Vagina (tissue), 2 donors: ENCODE measurements at regions not wholly inside any gene's neighbourhood (a gene's known extent, or its start where the extent isn't known, plus 50 kb on each side); places are given as distances from the start of the nearest gene placed in this dataset.

Experiments
- CTCF ChIP-seq, 3 experiments: fragments of 450-650 bp in 2 of 3; fragments of 200-600 bp in 1 of 3; sonication (generic) in 1 of 3; IDR thresholded peaks; one replicate each; pipeline ENCODE4 v1.5.1; 2017 to 2019; ENCODE audit warnings: antibody characterized with exemption in 3 of 3, mild to moderate bottlenecking in 2 of 3, moderate library complexity in 2 of 3
- POLR2A ChIP-seq, 2 donors: fragments of 450-650 bp; IDR thresholded peaks; one replicate each; pipeline ENCODE4 v1.6.1; 2017; ENCODE audit warnings: antibody characterized with exemption in 2 of 2, mild to moderate bottlenecking in 2 of 2, moderate library complexity in 2 of 2
- POLR2AphosphoS5 ChIP-seq, 2 donors: sonication (generic); formaldehyde crosslinking; IDR thresholded peaks; one replicate each; pipeline ENCODE4 v1.9.0; 2017; ENCODE audit warnings: antibody characterized with exemption in 2 of 2, mild to moderate bottlenecking in 2 of 2, low read depth in 1 of 2; ENCODE audit not compliant: insufficient read depth in 1 of 2

DNA sequence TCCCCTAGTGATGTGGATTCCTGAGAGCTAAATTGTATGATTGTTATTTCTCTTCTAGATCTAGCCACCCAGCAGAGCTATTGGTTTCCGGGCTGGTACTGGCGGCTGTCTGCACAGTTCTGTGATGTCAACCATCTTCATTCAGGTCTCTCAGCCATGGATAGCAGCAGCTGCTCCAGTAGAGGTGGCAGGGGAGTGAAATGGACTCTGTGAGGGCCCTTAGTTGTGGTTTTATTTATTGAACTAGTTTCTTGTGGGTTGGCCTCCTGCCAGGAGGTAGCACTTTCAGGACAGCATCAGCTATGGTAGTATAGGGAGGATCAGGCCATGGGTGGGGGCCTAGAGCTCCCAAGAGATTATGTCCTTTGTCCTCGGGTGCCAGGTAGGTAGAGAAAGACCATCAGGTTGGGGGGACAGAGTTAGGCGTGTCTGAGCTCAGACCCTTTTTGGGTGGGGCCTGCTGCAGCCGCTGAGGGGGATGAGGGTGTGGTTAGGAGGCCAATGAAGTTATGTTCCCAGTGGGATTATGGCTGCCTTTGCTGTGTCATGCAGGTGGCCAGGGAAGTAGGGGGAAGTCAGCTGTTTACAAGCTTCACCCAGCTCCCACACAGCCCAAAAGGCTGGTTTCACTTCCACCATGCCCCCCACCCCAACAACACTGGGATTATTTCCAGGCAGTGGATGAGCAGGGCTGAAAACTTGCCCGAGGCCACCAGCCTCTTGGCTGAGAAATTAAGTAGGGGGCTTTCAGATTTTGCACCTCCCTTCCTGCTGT, 55.1 kb upstream of the RGS4 start:
- TF ChIP-seq CTCF (IDR thresholded peaks at IDR 0.05), result no peak
- TF ChIP-seq POLR2AphosphoS5 (IDR thresholded peaks at IDR 0.05; ENCODE audit: insufficient read depth in 1 of 2, low read depth in 1 of 2), result no peak
- no peak for TF ChIP-seq POLR2A (IDR thresholded peaks at IDR 0.05)
